ENCODE measurements at regions not wholly inside any gene's neighbourhood (a gene's known extent, or its start where the extent isn't known, plus 50 kb on each side); places are given as distances from the start of the nearest gene placed in this dataset.
"Not testable (repeated sequence)": the region's sequence is repeated elsewhere in the genome, so short reads cannot be mapped to it uniquely, and the experiment has no call there.

DNA sequence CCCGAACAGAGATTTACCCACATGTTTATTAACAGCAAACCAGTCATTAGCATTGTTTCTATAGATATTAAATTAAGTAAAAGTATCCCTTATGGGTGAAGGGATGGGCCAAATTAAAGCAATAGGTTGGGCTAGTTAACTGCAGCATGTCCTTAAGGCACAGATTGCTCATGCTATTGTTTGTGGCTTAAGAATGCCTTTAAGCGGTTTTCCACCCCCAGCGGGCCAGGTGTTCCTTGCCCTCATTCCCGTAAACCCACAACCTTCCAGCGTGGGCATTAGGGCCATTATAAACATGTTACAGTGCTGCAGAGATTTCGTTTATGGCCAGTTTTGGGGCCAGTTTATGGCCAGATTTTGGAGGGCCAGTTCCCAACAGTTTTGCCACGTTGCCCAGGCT is 245.3 kb upstream of the PROK2 start:
- not testable (repeated sequence) for H2BK15ac ChIP-seq (ENCODE audit: low read length); H3K14ac ChIP-seq (ENCODE audit: insufficient read length); H2BK20ac ChIP-seq (ENCODE audit: low read length); FAIRE-seq; H3K79me1 ChIP-seq (ENCODE audit: low read depth, low read length); H2BK5ac ChIP-seq (ENCODE audit: low read depth, low read length); H3K4ac ChIP-seq (replicated peaks; ENCODE audit: insufficient read length, low read depth, low read length); H3K23me2 ChIP-seq (ENCODE audit: low read depth, low read length); H3K79me2 ChIP-seq (ENCODE audit: control insufficient read depth in 1 of 2, insufficient read depth in 2 of 2, low read length in 2 of 2); DNase-seq (ENCODE audit: low read depth in 1 of 2, low spot score in 2 of 2); H3K23ac ChIP-seq (ENCODE audit: insufficient read length); H4K5ac ChIP-seq (ENCODE audit: insufficient read length, low read depth, low read length); H3K27me3 ChIP-seq (replicated peaks in 1 of 4; ENCODE audit: control insufficient read depth in 3 of 4, extremely low read depth in 1 of 4, insufficient read depth in 3 of 4, low read length in 3 of 4); H2AFZ ChIP-seq (ENCODE audit: low read length); H4K91ac ChIP-seq (replicated peaks; ENCODE audit: insufficient read length, low read length); H3K18ac ChIP-seq (ENCODE audit: extremely low read depth, low read length); H2AK5ac ChIP-seq (ENCODE audit: low read depth, low read length); H3K27ac ChIP-seq (ENCODE audit: low read depth, low read length); H4K8ac ChIP-seq (ENCODE audit: extremely low read depth, insufficient read depth, low read length); H4K20me1 ChIP-seq (replicated peaks in 1 of 2; ENCODE audit: control insufficient read depth in 1 of 2, insufficient read depth in 2 of 2, low read length in 2 of 2); H3K56ac ChIP-seq (replicated peaks; ENCODE audit: insufficient read length, low read depth, low read length); H3K4me2 ChIP-seq (ENCODE audit: insufficient read depth in 1 of 2, low read depth in 2 of 2, low read length in 2 of 2); H3K4me3 ChIP-seq (ENCODE audit: extremely low read depth in 1 of 4, insufficient read depth in 2 of 4, low read depth in 3 of 4, low read length in 4 of 4); H3K36me3 ChIP-seq (ENCODE audit: control insufficient read depth in 2 of 4, insufficient read depth in 4 of 4, low read length in 3 of 4); H3K4me1 ChIP-seq (replicated peaks in 1 of 4; ENCODE audit: control insufficient read depth in 3 of 4, insufficient read depth in 4 of 4, low read length in 3 of 4); H3K9me3 ChIP-seq (ENCODE audit: insufficient read depth in 2 of 2, low read depth in 1 of 2, low read length in 1 of 2); H2BK120ac ChIP-seq (replicated peaks; ENCODE audit: low read depth, low read length); H3K9ac ChIP-seq (replicated peaks in 1 of 4; ENCODE audit: extremely low read depth in 1 of 4, low read depth in 3 of 4, low read length in 3 of 4); H2BK12ac ChIP-seq (ENCODE audit: low read depth, low read length)
- POLR2A ChIA-PET (ENCODE audit: partially characterized antibody) = interaction anchor here (1.2 to 3.1 kb wide), 2 partner anchors 10 to 28 kb away, joined by 3 to 15 read pairs; no protein-coding TSS in a partner anchor
- CTCF ChIA-PET (ENCODE audit: partially characterized antibody) = interaction anchor here (1.4 kb wide), 1 partner anchor 43 kb away, joined by 4 read pairs; no protein-coding TSS in a partner anchor
- WGBS, 2 experiments (ENCODE audit: extremely low coverage in 1 of 2, insufficient coverage in 1 of 2, insufficient read length in 1 of 2, insufficient replicate concordance in 2 of 2, low coverage in 1 of 2, low lambda C conversion rate in 2 of 2, missing lambda C conversion rate in 1 of 2) = 84% methylated on average over 7 of the region's 7 CpGs; no CpG with 5 or more reads in 1 of the 2 experiments

Data from H1 (cell line).